GM20431 (cell line): ENCODE measurements at regions not wholly inside any gene's neighbourhood (a gene's known extent, or its start where the extent isn't known, plus 50 kb on each side); places are given as distances from the start of the nearest gene placed in this dataset.
"Not testable (repeated sequence)": the region's sequence is repeated elsewhere in the genome, so short reads cannot be mapped to it uniquely, and the experiment has no call there.

Source experiments
- in situ Hi-C: fragments of 300-500 bp; cut with MseI, MboI; formaldehyde crosslinking; loops from one replicate; pipeline ENCODE4 v1.15.0; 2020; ENCODE audit warnings: low sequenced_read_pairs; ENCODE audit not compliant: unreplicated experiment

DNA sequence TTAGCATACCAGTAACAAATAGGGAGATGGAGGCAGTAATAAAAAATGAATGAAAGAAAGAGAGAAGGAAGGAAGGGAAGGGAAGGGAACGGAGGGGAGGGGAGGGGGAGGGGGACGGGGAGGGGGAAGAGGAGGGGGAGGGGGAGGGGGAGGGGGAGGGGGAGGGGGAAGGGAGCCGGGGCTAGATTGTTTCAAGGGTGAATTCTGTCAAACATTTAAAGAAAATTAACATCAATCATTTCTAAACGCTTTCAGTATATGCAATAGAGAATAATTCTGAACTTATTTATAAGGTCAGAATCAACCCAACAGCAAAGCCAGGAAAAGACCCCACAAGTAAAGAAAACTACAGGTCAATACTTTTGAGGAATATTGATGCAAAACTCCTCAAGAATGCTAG, 858.8 kb upstream of the GYPC start:
- in situ Hi-C loops, result no loop called here

DNA sequence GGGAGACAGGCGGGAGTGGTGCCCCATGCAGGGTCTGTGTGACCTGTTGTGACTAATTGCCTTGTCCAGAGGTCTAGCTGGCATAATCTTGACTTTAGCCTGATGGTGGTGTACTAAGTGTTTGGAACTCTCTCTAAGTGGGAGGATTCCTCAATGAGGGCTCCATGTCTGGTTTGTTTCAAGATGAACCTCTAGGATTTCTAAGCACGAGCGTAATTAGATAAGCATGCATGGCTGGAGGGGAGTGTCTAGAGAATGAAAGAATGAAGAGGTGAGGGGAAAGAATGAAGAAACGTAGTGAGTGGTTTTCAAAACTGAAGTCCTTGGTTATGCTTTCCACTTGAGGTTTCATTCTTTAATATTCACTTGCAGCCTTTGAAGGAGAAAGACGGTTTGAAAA, 833.2 kb upstream of the GYPC start:
- in situ Hi-C loops, result no loop called here

DNA sequence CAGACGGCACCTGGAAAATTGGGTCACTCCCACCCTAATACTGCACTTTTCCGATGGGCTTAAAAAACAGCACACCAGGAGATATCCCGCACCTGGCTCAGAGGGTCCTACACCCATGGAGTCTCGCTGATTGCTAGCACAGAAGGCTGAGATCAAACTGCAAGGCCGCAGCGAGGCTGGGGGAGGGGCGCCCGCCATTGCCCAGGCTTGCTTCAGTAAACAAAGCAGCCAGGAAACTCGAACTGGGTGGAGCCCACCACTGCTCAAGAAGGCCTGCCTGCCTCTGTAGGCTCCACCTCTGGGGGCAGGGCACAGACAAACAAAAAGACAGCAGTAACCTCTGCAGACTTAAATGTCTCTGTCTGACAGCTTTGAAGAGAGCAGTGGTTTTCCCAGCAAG, 830.2 kb upstream of the GYPC start:
- in situ Hi-C loops, result not testable (repeated sequence)

DNA sequence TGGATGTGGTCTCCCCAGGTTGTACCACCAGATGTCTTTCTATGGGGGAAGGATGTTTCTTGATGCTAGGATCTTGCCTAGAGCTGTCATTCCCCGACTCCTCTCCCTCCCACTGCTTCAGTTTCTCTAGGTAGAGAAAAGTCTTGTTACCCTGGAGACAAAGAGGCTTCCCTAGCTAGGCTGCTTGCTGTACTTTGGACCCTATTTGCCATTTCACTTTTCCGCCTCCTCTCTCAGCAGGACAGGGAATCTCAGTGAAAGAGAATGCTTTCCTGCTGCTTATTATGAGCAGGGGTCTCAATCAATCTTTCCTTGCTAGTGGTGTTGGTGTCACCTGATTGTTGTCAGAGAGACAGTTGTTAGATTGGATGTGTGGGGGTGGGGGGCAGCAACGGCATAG, 818.8 kb upstream of the GYPC start:
- in situ Hi-C loops, result no loop called here

DNA sequence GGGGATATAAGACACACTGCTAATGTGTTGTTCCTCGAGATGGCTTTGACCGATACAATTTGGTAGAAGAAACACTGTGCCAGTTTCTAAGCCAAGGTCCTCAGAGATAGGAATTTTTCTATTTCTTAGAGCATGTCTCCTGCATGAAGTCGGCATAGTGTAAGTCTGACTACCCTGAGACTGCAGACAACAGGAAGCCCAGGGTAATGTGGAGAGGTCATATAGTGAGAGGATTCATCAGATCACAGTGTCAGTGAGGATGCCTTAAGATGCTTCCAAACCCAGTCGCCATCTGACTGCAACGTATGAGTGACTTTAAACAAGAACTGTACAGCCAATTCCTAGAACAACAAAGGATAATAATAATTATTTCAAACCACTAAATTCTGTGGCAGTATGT, 818.3 kb upstream of the GYPC start:
- in situ Hi-C loops, result no loop called here

DNA sequence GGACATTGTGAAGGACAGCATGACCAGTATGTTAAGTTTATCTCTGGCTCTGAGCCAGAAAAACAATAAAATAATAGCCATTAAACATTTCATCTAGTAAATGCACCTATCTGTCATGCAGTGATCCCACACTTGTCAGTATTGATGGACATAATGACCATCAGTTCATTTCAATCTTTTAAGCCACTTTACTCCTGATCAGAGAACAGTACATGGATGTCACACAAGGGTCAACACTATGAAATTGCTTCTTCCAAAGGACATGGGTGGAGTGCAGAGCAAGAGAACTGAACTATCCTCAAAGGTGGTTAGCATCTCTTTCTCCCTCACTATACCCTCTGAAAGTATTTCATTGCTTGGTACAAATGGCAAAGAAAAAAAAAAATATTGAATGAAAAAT, 816.0 kb upstream of the GYPC start:
- in situ Hi-C loops, result no loop called here

DNA sequence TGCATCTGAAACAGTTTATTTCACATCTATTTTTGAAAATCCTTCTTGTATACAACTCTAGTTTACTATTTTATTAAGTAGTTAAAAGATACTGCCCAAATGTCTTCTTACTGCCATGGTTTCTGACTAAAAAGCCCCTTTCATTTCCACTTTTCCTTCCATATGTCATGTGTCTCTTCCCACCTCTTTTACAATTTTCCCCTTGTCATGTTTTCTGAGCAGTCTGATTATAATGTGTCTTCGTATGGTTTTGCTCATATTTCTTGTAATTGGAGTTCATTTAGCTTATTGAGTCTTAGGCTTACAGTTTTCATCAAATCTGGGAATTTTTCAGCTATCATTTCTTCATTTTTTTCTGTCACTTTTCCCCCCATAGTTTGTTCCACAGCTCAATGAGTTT, 813.9 kb upstream of the GYPC start:
- in situ Hi-C loops, result no loop called here

DNA sequence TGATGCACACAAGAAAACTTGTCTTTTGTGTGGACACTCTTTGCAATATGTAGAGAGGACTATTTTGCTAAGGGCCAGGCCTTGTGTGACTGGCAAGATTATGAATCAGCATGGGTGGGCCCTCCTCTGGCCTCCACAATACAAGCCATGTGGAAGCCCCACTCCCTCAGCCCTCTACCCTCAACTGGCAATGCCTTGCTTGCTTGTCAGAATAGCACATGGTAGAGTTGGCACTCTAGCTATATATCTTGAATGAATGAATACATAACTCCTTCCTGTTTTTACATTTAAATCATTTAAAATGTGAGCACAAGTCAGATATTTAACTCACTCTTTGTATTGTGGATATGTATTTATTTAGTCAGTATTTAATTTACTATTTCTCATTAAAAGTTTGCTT, 805.4 kb upstream of the GYPC start:
- in situ Hi-C loops, result no loop called here

DNA sequence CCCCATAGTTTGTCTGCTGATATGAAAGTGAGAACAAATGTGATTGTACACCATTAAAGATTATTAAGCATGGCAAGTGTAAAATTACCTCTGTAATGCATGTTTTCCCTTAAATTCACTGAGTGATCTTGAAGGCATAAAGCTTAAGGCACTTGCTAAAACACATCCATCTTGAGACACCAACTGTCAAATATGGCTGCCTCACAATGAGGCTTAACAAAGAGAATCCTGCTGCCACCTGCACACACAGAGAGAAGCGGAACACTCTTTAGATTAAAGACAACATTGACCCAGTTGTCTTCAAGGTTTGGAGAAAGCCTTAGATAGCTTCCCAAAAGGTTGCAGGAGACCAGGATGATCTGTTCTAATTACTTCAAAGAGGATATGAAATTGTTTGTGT, 803.6 kb upstream of the GYPC start:
- in situ Hi-C loops, result no loop called here

DNA sequence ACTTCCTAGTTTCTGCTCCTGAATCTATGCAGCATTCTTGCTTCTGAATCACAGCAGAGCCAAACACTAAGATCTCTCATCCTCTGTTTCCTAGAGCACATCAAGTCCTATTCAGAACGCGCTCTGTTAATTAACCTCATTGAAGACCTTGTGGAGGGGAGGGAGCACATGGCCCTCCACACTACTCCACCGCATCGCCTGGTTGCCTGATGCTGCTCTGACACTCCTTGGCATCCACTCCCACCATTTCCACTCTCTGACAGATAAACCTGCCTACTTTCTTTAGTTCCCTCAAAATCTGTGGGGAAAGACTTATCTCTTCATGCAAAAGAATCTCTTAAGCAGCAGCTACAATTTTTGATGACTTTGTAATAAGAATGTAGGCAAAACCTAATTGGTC, 802.3 kb upstream of the GYPC start:
- in situ Hi-C loops, result no loop called here

DNA sequence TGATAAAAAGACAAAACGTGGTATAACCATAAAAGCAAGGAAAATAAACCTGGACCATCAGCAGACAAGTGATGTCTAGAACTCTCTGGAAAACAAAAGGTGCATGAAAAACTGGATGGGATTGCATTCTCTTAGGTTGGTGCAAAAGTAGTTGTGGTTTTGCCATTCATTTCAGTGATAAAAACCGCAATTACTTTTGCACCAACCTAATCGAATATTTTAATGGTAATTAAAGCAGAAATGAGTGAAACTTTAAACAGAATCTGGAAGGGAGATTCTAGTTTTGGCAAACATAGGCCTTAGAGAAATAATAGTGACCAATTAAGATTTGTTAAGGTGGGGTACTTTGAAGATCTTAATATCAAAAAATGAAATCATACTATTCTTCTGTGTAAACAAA, 800.8 kb upstream of the GYPC start:
- in situ Hi-C loops, result no loop called here

DNA sequence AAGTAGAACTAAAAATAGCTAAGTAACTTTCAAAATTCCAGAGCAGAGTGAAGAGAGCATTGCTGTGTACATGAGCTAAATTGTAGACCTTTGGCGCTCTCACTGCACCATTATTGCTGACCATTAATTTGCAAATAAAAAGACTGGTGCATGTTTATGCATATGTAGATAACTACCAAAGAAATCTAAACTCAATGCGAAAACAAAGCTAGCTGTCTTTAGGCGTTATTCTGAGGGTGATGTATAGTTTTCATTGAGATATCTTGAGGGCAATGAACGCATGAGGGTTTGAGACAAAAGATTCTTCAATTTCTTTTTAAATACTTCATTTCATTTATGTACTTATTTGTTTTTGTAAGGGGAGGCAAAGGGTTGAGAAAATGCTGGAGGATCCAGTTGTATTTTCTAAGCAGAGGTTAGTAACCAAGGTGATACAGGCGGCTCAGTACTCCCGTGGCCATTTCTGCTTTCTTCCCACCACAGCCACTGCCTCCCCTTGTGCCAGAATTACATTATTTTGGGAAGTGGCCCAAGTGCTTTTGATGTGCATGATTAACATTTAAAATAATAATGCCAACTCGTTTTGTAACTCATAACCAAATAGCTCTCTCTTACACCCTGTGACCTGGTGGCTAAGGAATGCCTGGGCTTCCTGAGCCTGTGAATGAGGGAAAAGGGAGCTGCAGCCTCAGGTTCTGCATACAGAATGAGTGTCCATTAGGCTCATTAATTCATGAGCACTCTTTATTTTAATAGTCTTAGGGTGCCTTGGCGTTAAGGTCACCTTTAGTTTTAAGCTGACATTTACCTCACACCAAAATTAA, 797.8 kb upstream of the GYPC start:
- in situ Hi-C loops, result no loop called here

DNA sequence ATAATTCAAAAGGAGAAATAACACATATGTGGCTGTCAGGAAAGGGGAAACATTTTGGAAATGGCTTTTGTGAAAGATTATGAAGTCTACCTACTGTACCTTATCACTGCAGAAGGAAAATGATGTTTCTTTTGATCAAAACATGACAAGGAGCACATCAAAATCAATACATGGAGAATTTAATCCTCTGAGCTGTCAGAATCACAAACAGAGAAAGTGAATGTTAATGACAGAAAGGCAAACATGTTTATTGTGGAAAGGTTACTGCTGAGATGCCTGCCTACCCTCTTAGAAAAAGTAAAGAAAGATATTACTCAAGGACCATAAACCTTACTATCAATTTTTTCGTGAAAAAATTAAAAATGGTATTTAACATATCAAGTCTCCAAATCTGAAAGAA, 794.5 kb upstream of the GYPC start:
- in situ Hi-C loops, result no loop called here

DNA sequence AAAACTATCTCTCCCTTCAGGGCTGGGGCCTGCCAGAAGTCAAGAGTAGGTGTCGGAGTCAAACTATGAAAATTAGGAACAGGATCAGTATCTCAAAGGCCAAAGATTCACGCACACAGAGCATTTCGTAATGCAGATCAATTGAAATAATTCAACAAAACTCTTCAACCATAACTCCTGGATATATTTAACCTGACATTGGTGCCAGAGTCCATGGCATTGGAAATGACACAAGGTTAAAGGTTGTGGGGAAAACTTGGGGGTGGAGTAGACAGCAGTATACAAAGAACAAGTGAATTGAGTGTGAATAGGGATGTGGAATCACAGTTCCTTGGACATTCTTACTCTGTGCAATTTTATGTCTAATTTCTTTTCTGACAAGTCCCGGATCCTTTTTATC, 788.0 kb upstream of the GYPC start:
- in situ Hi-C loops, result no loop called here

DNA sequence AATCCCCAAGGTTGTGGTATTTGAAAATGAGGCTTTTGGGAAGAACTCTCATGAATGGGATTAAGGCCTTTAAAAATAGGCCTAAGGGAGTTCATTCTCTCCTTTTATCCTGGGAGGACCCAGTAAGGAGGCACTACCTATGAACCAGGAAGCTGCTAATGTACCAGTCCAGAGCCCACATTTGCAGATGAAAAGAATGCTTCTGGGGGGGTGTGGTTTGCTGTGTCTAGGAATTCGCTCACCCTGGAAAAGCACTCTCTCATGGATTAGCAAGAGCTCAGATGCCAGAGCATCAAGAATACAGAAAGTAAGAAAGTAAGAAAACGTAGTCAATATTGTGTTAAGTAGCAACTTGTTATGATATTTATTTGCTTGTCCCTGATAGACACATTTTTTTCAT, 785.7 kb upstream of the GYPC start:
- in situ Hi-C loops, result no loop called here

DNA sequence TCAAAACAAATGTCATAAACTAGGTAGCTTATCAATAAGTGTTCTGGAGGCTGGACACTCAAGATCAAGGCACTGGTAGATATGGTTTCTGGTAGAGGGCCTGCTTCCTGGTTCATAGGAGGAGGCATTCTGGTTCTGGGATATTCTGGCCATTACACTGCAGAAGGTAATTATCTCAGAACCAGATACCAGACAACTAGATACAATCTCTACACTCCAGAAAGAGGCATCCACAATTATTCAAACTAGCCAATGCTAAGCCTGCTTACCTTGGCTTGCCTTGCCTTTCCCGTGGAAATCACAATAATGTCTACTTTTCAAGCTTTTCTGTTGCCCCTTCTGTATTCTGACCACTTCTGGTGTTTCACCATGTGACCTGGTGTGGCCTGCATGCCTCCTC, 785.2 kb upstream of the GYPC start:
- in situ Hi-C loops, result no loop called here

DNA sequence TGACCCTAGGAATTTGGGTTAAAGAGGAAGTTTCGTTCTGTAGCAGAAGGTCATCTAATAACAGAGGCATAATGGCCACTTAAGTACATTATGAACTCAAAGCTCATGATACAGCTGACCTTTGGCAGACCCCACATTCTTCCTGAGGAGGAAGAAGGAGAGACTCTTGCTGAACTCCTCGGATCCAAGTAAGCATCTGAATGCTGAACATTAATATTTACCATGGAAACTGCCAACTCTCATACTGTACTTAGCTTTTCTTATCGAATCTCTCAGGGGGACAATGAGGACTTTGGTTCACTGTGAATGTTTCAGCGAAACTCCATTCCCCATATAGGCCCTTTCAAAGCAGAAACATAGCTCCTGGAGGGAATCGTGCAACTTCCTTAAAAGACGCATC, 781.4 kb upstream of the GYPC start:
- in situ Hi-C loops, result no loop called here

DNA sequence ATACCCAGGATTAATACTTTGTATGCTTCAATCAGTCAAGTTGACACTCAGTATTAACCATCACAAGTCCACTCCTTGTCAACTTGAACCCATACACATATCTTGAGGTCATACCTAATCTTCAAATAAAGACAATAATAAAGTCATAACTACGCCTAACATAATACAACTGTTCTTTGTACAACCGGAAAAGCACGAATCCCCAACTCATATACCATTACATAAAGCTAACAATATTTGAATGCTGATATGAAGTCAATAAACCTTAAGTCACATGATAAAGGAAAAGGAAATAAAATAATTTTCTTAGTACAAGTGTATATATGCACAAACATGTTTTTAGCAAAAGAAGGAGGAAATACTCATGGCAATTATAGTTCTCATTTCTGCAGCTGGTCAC, 770.6 kb upstream of the GYPC start:
- in situ Hi-C loops, result no loop called here

DNA sequence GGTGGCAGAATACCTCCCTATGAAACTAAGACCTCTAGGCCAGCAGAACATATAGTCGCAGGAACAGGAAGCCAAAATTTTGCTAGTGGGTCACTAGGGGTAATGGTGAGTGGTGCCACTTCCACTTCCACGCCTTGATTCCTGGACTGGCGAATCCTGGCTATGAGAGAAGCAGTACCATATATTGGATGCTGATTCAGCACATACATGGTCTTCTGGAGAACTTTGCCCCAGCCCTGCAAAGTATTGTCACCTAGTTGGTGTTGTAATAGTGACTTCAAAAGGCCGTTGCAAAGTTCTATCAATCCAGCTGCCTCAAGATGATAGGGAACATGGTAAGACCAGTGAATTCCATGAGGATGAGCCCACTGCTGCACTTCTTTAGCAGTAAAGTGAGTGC, 769.8 kb upstream of the GYPC start:
- in situ Hi-C loops, result no loop called here

DNA sequence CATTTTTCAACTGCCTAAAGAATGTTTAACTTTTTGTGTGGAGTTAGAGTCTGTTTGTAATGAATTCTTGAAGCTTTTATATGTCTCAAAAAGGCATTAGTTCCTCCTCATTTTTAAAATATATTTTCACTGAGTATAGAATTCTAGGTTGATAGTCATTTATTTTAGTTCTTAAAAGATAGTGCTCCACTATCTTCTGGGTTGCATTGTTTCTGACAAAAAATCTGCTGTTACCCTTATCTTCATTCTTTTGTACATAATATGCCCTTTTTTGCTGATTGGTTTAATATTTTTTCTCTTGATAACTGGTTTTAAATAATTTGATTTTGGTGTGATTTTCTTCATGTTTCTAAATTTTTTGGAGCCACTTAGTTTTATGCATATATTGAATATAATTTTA, 754.7 kb upstream of the GYPC start:
- in situ Hi-C loops, result no loop called here

DNA sequence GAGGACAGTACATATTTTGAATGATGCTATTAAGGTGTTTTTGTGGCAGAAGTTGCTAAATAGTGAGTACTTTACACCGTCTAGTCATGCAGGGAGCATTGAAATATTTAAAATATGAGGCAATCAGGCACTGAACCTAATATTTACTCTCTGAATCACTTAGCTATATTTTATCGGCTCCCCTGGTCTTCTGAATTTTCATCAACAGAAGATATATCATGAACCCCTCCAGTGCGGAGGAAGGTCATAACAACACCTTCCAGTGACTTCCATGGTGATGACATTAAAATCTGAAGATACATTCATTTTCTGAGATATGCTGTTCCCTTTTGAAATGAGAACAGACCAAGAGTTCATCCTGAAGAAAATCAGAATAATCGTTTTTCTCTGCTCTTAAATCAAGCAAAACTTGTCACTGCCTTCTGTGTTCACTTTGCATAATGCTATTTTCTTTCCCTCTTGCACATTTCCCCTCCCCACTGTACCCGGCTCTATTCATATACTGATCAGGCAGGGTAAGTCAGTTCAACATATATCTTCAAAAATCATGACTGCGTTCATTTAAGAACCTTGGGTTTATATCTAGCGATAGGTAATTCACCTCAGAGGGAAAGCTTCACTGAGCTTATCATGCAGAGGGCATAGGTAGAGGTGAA, 729.9 kb upstream of the GYPC start:
- in situ Hi-C loops, result no loop called here

DNA sequence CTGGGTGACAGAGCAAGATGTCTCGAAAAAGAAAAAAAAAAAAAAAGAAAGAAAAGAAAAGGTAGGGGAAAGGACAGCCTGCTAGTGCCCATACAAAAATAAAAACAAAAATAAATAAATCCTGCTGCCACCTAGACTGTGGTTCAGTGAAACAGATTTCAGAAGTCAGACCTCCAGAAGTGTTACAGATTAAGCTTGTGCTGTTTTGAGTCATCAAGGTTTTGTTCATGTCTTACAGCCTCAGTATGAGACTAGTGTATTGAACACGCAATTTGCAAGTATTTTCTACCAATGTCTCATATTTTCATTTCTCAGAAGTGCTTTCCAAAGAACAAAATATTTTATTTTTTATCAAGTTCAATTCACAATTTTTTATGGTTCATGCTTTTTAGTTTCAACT, 720.4 kb upstream of the GYPC start:
- in situ Hi-C loops, result no loop called here
